ENCODE measurements at regions not wholly inside any gene's neighbourhood (a gene's known extent, or its start where the extent isn't known, plus 50 kb on each side); places are given as distances from the start of the nearest gene placed in this dataset.

DNA sequence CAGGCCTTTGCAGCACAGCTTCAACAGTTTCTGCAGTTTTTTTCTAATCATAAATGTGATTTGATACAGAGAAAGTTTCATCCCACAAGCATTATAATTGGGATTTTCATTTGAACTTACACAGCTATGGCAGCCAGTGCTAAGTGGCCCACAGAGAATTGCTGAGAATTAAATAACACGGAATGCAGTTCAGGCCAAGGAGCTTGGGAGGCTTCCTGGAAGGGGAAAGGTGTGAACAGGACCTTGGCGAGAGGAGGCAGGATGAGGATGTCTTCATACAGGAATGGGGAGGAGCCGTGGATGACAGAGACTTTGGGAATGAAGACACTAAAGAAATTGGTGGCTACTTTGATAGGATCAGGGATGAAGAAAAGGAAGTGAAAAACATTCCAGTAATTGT is 95.3 kb downstream of the ZNF22 start:
- TF ChIP-seq TCF12 (IDR thresholded peaks at IDR 0.05; ENCODE audit: low read depth) (no peak), CREB1 (IDR thresholded peaks at IDR 0.05; ENCODE audit: low read depth) (no peak), EGR1 (IDR thresholded peaks at IDR 0.05) (no peak), CEBPB (IDR thresholded peaks at IDR 0.05) (no peak), REST (IDR thresholded peaks at IDR 0.05; ENCODE audit: low read depth) (no peak), USF1 (IDR thresholded peaks at IDR 0.05) (no peak), TAF1 (IDR thresholded peaks at IDR 0.05; ENCODE audit: low read depth) (no peak), FOXM1 (IDR thresholded peaks at IDR 0.05; ENCODE audit: borderline replicate concordance, low read depth) (no peak), YY1 (IDR thresholded peaks at IDR 0.05; ENCODE audit: low read depth) (no peak), EP300 (IDR thresholded peaks at IDR 0.05; ENCODE audit: borderline replicate concordance) (no peak), NFIC (IDR thresholded peaks at IDR 0.05) (no peak), ZBTB7A (IDR thresholded peaks at IDR 0.05; ENCODE audit: low read depth) (no peak)
- TF ChIP-seq, protein P1, sequence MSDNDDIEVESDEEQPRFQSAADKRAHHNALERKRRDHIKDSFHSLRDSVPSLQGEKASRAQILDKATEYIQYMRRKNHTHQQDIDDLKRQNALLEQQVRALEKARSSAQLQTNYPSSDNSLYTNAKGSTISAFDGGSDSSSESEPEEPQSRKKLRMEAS (IDR thresholded peaks at IDR 0.05) = no peak

GRCh38 chr10:45100429-45100828 is 99.7 kb downstream of the ZNF22 start:
- TF ChIP-seq EGR1 (IDR thresholded peaks at IDR 0.05) = no peak
- TF ChIP-seq FOXM1 (IDR thresholded peaks at IDR 0.05; ENCODE audit: borderline replicate concordance, low read depth) = no peak
- no peak for TF ChIP-seq ZBTB7A (IDR thresholded peaks at IDR 0.05; ENCODE audit: low read depth)
- no peak for TF ChIP-seq TEAD4 (IDR thresholded peaks at IDR 0.05)
- no peak for TF ChIP-seq CREB1 (IDR thresholded peaks at IDR 0.05; ENCODE audit: low read depth)
- TF ChIP-seq RAD21 (IDR thresholded peaks at IDR 0.05; ENCODE audit: low read depth) = no peak
- TF ChIP-seq EP300 (IDR thresholded peaks at IDR 0.05; ENCODE audit: borderline replicate concordance) = no peak
- no peak for TF ChIP-seq YY1 (IDR thresholded peaks at IDR 0.05; ENCODE audit: low read depth)
- TF ChIP-seq, protein P1 (IDR thresholded peaks at IDR 0.05) = no peak
- no peak for TF ChIP-seq TCF12 (IDR thresholded peaks at IDR 0.05; ENCODE audit: low read depth)
- TF ChIP-seq USF1 (IDR thresholded peaks at IDR 0.05) = no peak
- no peak for TF ChIP-seq NFIC (IDR thresholded peaks at IDR 0.05)
- TF ChIP-seq CEBPB (IDR thresholded peaks at IDR 0.05) = no peak

GRCh38 chr10:45104674-45105073 is 104.0 kb downstream of the ZNF22 start:
- TF ChIP-seq EGR1 (IDR thresholded peaks at IDR 0.05) (no peak), YY1 (IDR thresholded peaks at IDR 0.05; ENCODE audit: low read depth) (no peak), NFIC (IDR thresholded peaks at IDR 0.05) (no peak), TCF12 (IDR thresholded peaks at IDR 0.05; ENCODE audit: low read depth) (no peak), CREB1 (IDR thresholded peaks at IDR 0.05; ENCODE audit: low read depth) (no peak), FOXM1 (IDR thresholded peaks at IDR 0.05; ENCODE audit: borderline replicate concordance, low read depth) (no peak), REST (IDR thresholded peaks at IDR 0.05; ENCODE audit: low read depth) (no peak), EP300 (IDR thresholded peaks at IDR 0.05; ENCODE audit: borderline replicate concordance) (no peak)
- TF ChIP-seq, protein P1 (IDR thresholded peaks at IDR 0.05) = no peak

DNA sequence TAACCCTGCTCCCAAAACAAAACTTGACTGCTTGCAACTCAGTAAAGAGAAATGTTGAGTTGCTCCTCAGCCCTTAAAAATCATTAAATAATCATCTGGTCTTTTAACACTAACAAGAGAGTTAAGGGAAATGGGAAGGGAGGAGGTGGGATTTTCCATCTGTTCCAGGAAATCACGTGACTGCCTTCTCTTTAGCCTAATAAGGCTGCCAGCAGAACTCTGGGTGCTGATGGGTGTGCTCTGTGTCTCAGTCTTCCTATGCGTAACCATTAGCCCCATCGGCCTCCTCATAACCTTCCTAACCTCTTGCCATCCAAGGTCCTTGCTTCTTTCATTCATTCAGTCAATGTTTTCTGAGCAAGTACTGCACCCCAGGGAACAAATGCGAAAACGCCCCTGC is 104.6 kb downstream of the ZNF22 start:
- TF ChIP-seq USF1 (IDR thresholded peaks at IDR 0.05) = 0 out of 2 replicates have a peak, but pooled peaks have one; percentile 12

DNA sequence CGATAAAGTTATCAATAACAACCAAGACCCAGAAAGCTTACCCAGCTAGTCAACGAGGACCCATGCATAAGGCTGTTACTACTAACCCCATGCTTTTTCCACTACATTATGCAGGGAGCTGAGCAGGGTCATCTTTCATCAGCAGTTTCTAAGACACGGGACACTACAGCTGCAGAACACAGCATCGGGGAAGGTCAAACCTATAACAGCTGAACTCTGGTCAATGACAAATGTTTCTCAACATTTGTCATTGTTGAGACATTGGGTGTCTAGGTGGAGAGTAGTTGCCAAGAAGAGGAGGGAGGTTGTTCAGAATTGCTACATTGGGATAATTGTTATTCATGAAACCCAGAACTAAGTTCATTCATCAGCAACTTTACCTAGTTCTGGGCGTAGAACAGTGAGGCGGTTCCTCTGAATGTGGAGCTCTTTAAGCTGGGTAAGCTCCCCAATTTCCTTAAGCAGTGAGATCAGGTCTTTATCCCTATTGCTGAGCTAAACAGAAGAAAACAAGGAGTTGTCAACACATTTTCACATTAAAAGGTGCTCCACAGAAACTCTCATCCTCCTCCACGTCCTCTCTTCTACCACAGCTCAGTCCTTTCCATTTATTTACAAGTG is 105.6 kb downstream of the ZNF22 start:
- no peak for TF ChIP-seq CREB1 (IDR thresholded peaks at IDR 0.05; ENCODE audit: low read depth)
- TF ChIP-seq, protein P1 (IDR thresholded peaks at IDR 0.05) = no peak
- TF ChIP-seq NFIC (IDR thresholded peaks at IDR 0.05) = no peak
- TF ChIP-seq TEAD4 (IDR thresholded peaks at IDR 0.05) = no peak
- TF ChIP-seq ZBTB7A (IDR thresholded peaks at IDR 0.05; ENCODE audit: low read depth) = no peak
- TF ChIP-seq EGR1 (IDR thresholded peaks at IDR 0.05) = no peak
- no peak for TF ChIP-seq FOXM1 (IDR thresholded peaks at IDR 0.05; ENCODE audit: borderline replicate concordance, low read depth)
- TF ChIP-seq TAF1 (IDR thresholded peaks at IDR 0.05; ENCODE audit: low read depth) = no peak
- TF ChIP-seq USF1 (IDR thresholded peaks at IDR 0.05) = no peak
- TF ChIP-seq YY1 (IDR thresholded peaks at IDR 0.05; ENCODE audit: low read depth) = no peak
- no peak for TF ChIP-seq REST (IDR thresholded peaks at IDR 0.05; ENCODE audit: low read depth)
- no peak for TF ChIP-seq CEBPB (IDR thresholded peaks at IDR 0.05)
- no peak for TF ChIP-seq EP300 (IDR thresholded peaks at IDR 0.05; ENCODE audit: borderline replicate concordance)
- no peak for TF ChIP-seq RAD21 (IDR thresholded peaks at IDR 0.05; ENCODE audit: low read depth)
- no peak for TF ChIP-seq TCF12 (IDR thresholded peaks at IDR 0.05; ENCODE audit: low read depth)

All from Ishikawa (cell line).